Tibial artery (tissue), 4 donors: ENCODE measurements at regions not wholly inside any gene's neighbourhood (a gene's known extent, or its start where the extent isn't known, plus 50 kb on each side); places are given as distances from the start of the nearest gene placed in this dataset.

Source experiments
- DNase-seq, 2 donors: peaks; one replicate each; pipeline ENCODE4 v3.0.0-alpha.2; 2019
- H3K27ac ChIP-seq, 2 donors: fragments of 200-600 bp; sonication (generic) in 1 of 2; 1 replicate in 1 of 2; 2 replicates in 1 of 2; pipeline ENCODE4 v1.5.1; 2018 to 2019; ENCODE audit warnings: mild to moderate bottlenecking in 1 of 2
- H3K27me3 ChIP-seq, 2 donors: fragments of 200-600 bp; sonication (generic) in 1 of 2; one replicate each; pipeline versions ENCODE4 v1.5.1 to v1.6.0; 2016 to 2019
- H3K36me3 ChIP-seq, 3 donors: fragments of 200-600 bp; sonication (generic) in 2 of 3; one replicate each; pipeline ENCODE4 v1.5.1; 2016 to 2019; ENCODE audit warnings: mild to moderate bottlenecking in 2 of 3
- H3K4me1 ChIP-seq, 4 donors: fragments of 200-600 bp; sonication (generic) in 2 of 4; 1 replicate in 3 of 4; 2 replicates in 1 of 4; pipeline ENCODE4 v1.5.1; 2016 to 2019
- H3K4me3 ChIP-seq, 2 donors: fragments of 200-600 bp; sonication (generic) in 1 of 2; 1 replicate in 1 of 2; 2 replicates in 1 of 2; pipeline ENCODE4 v1.5.1; 2018 to 2019; ENCODE audit warnings: mild to moderate bottlenecking in 2 of 2
- H3K9me3 ChIP-seq, 3 donors: fragments of 200-600 bp; sonication (generic) in 1 of 3; one replicate each; pipeline ENCODE4 v1.5.1; 2016 to 2019
- intact Hi-C: fragments of 100-400 bp; cut with DNase I; formaldehyde crosslinking; loops from one replicate; pipeline ENCODE4 v1.15.0; 2023; ENCODE audit warnings: low total_unique reads
- TF ChIP-seq, protein P1 (sequence below), 2 experiments: fragments of 200-600 bp in 1 of 2; fragments of 450-650 bp in 1 of 2; IDR thresholded peaks; one replicate each; pipeline ENCODE4 v1.5.1; 2017 to 2019; ENCODE audit warnings: antibody characterized with exemption in 2 of 2, mild to moderate bottlenecking in 1 of 2, moderate library complexity in 1 of 2

DNA sequence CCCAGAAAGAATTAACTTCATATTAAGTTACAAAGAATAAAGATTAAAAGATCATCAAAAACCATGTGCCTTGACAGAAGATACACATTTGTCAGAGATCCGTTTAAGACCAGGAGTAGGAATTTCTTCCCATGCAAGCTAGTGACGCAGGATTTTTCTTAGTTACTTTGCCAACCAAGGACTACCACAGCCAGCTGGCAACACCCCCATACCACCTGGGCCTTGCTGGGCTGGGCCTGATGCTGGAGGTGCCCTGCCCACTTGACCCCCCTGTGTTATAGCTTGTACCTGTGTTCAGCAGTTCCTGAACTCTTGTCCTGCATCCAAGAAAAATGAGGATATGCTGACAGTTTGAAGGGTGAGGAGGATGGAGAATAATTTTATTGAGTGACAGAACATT lies 290.9 kb upstream of the SMC2 start:
- H3K27ac ChIP-seq, result no peak overlapping the region
- no peaks in the 10 kb centered on the region for H3K4me1 ChIP-seq
- TF ChIP-seq, protein P1, sequence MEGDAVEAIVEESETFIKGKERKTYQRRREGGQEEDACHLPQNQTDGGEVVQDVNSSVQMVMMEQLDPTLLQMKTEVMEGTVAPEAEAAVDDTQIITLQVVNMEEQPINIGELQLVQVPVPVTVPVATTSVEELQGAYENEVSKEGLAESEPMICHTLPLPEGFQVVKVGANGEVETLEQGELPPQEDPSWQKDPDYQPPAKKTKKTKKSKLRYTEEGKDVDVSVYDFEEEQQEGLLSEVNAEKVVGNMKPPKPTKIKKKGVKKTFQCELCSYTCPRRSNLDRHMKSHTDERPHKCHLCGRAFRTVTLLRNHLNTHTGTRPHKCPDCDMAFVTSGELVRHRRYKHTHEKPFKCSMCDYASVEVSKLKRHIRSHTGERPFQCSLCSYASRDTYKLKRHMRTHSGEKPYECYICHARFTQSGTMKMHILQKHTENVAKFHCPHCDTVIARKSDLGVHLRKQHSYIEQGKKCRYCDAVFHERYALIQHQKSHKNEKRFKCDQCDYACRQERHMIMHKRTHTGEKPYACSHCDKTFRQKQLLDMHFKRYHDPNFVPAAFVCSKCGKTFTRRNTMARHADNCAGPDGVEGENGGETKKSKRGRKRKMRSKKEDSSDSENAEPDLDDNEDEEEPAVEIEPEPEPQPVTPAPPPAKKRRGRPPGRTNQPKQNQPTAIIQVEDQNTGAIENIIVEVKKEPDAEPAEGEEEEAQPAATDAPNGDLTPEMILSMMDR (IDR thresholded peaks at IDR 0.05), result no peak
- no peaks in the 10 kb centered on the region for H3K9me3 ChIP-seq
- no peak for DNase-seq
- H3K27me3 ChIP-seq, result no peaks in the 10 kb centered on the region
- intact Hi-C loops, result no loop called here
- no peak overlapping the region for H3K4me3 ChIP-seq
- H3K36me3 ChIP-seq, result no peaks in the 10 kb centered on the region

DNA sequence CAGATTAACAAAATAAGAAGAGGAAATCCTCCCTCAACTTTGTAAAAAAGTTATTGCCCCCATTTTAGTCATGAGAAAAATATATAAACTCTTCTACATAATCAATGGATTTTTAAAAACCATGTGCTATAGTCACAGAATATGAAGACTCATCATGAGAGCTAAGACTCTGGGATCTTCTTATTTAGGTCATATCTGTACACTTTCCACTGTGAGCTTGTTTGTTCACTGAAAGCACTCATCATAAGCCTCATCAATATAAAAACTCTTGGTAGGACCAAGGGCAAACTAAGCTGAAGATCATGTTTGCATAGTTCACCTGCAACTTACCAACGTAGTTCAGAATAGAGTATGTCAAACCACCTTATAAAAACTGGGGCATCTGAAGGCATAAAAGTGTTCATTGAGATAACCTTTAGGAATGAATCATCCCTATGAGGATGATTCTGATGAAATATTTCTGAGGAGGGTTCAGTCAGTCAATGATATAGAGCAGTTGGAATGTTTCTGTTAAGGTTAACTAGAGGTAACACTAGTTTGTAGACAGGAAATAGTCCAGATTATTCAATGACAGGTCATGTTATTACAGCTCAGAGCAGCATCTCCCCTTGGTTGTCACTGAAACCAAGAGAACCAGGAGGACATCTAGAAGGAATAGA lies 289.9 kb upstream of the SMC2 start:
- no peaks in the 10 kb centered on the region for H3K27me3 ChIP-seq
- intact Hi-C loops, result no loop called here
- no peak overlapping the region for H3K4me3 ChIP-seq
- TF ChIP-seq, protein P1 (IDR thresholded peaks at IDR 0.05), result no peak
- no peaks in the 10 kb centered on the region for H3K4me1 ChIP-seq
- DNase-seq, result no peak
- no peak overlapping the region for H3K27ac ChIP-seq
- no peaks in the 10 kb centered on the region for H3K9me3 ChIP-seq
- no peaks in the 10 kb centered on the region for H3K36me3 ChIP-seq

DNA sequence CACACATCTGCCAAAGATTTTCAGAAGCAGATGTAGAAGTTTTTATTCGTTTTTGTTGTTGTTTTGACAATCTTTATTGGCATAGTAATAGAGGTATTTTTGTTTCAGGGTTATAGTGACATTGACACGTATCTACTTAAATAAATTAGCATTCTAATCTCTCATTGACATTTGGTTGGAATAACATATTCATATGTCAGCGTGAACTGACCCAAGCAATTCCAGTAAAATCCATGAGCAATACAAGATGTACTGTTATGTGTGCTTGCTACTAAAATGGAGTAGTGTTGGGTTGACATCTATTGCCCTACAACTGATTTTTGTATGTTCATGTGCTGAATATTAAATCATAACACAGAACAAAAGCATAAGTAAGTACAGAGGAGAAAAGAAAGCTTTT lies 284.4 kb upstream of the SMC2 start:
- DNase-seq, result no peak
- Histone ChIP-seq H3K4me1 (no peaks in the 10 kb centered on the region), H3K27ac (no peak overlapping the region), H3K9me3 (no peaks in the 10 kb centered on the region), H3K36me3 (no peaks in the 10 kb centered on the region), H3K27me3 (no peaks in the 10 kb centered on the region), H3K4me3 (no peak overlapping the region)
- TF ChIP-seq, protein P1 (IDR thresholded peaks at IDR 0.05), result no peak
- intact Hi-C loops, result no loop called here

DNA sequence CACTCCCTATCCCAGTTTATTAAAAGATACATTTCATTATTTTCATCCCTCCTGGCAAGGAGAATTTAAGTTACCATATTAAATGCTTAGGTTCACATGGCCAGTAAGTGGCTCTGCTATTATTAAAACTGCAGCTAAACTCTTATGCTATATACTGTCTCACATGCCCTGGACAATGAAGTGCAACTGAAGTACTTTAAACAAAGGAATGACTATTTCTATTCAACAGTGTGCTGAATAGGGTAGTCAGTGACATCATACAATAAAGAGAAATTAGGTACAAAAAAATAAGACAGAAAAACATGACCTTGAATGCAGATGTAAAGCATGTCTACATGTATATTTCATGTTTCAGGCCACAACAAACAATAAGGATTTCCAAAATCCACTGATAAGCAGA lies 282.6 kb upstream of the SMC2 start:
- Histone ChIP-seq H3K27ac (no peak overlapping the region), H3K27me3 (no peaks in the 10 kb centered on the region), H3K4me3 (no peak overlapping the region), H3K9me3 (no peaks in the 10 kb centered on the region), H3K36me3 (no peaks in the 10 kb centered on the region), H3K4me1 (no peaks in the 10 kb centered on the region)
- intact Hi-C loops, result no loop called here
- no peak for DNase-seq
- TF ChIP-seq, protein P1 (IDR thresholded peaks at IDR 0.05), result no peak

DNA sequence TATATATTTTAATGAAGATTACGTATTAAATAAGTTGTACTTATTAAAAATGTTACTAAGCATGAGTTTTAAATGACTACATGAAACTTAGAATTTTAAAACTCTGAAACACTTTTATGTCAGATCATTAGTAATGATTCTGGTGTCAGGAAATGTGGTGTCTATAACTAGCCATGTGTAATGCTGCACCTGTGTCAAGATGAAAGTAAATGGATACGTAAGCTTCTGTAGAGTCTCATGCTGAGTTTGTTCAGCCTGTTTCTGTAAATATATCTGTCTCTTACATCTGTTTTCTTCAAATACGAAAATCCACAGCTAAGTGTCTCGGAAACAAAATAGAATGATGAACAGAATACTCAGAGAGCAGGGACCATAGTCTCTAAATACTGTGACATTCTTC lies 278.0 kb upstream of the SMC2 start:
- no peak for DNase-seq
- intact Hi-C loops, result no loop called here
- H3K36me3 ChIP-seq, result no peaks in the 10 kb centered on the region
- H3K9me3 ChIP-seq, result no peaks in the 10 kb centered on the region
- TF ChIP-seq, protein P1 (IDR thresholded peaks at IDR 0.05), result no peak
- H3K4me3 ChIP-seq, result no peak overlapping the region
- H3K27ac ChIP-seq, result no peak overlapping the region
- H3K27me3 ChIP-seq, result no peaks in the 10 kb centered on the region
- peaks cover 0 to 10% (median 0%) of the 10 kb centered on the region in 4 donors for H3K4me1 ChIP-seq

DNA sequence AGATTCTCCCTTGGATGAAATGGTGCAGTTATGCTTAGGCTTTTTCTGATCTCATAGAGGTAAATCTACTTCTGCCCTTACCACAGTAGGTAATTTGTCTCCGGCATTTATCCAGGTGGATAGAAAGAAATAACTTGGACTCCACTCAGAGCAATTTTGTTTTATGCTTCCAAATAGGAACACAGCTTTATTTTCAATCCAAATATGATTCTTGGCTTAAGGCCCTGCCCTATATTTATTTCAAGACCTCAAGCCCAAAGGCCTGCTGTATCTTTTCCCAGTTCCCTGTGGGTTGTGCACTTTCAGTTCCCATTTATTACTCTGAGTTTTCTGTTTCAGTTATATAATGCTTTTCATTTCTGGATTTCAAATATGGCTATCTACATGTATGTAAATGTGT lies 274.2 kb upstream of the SMC2 start:
- no peak for DNase-seq
- intact Hi-C loops, result no loop called here
- no peaks in the 10 kb centered on the region for H3K9me3 ChIP-seq
- H3K27ac ChIP-seq, result no peak overlapping the region
- H3K4me1 ChIP-seq, result peaks cover 0 to 10% (median 0%) of the 10 kb centered on the region in 4 donors
- H3K27me3 ChIP-seq, result no peaks in the 10 kb centered on the region
- TF ChIP-seq, protein P1 (IDR thresholded peaks at IDR 0.05), result no peak
- H3K4me3 ChIP-seq, result no peak overlapping the region
- H3K36me3 ChIP-seq, result no peaks in the 10 kb centered on the region
